ENCODE measurements at regions not wholly inside any gene's neighbourhood (a gene's known extent, or its start where the extent isn't known, plus 50 kb on each side); places are given as distances from the start of the nearest gene placed in this dataset.

GRCh38 chr12:115806000-115806399, 471.5 kb downstream of the MED13L start:
- Histone ChIP-seq H3K9ac (replicated peaks in 1 of 4; ENCODE audit: extremely low read depth in 1 of 4, low read depth in 3 of 4, low read length in 3 of 4) (no peak overlapping the region), H3K56ac (replicated peaks; ENCODE audit: insufficient read length, low read depth, low read length) (no peak overlapping the region), H3K9me3 (ENCODE audit: insufficient read depth in 2 of 2, low read depth in 1 of 2, low read length in 1 of 2) (no peaks in the 10 kb centered on the region), H2BK5ac (ENCODE audit: low read depth, low read length) (no peak overlapping the region), H3K4me3 (ENCODE audit: extremely low read depth in 1 of 4, insufficient read depth in 2 of 4, low read depth in 3 of 4, low read length in 4 of 4) (no peak overlapping the region), H3K23ac (ENCODE audit: insufficient read length) (no peak overlapping the region), H2BK120ac (replicated peaks; ENCODE audit: low read depth, low read length) (no peak overlapping the region), H4K5ac (ENCODE audit: insufficient read length, low read depth, low read length) (no peak overlapping the region), H3K23me2 (ENCODE audit: low read depth, low read length) (no peaks in the 10 kb centered on the region), H3K36me3 (ENCODE audit: control insufficient read depth in 2 of 4, insufficient read depth in 4 of 4, low read length in 3 of 4) (no peaks in the 10 kb centered on the region), H2BK20ac (ENCODE audit: low read length) (no peak overlapping the region), H4K91ac (replicated peaks; ENCODE audit: insufficient read length, low read length) (no peak overlapping the region), H3K79me2 (ENCODE audit: control insufficient read depth in 1 of 2, insufficient read depth in 2 of 2, low read length in 2 of 2) (no peaks in the 10 kb centered on the region), H3K27ac (ENCODE audit: low read depth, low read length) (no peak overlapping the region), H3K4me1 (replicated peaks in 1 of 4; ENCODE audit: control insufficient read depth in 3 of 4, insufficient read depth in 4 of 4, low read length in 3 of 4) (no peaks in the 10 kb centered on the region), H3K27me3 (replicated peaks in 1 of 4; ENCODE audit: control insufficient read depth in 3 of 4, extremely low read depth in 1 of 4, insufficient read depth in 3 of 4, low read length in 3 of 4) (no peaks in the 10 kb centered on the region), H4K20me1 (replicated peaks in 1 of 2; ENCODE audit: control insufficient read depth in 1 of 2, insufficient read depth in 2 of 2, low read length in 2 of 2) (no peaks in the 10 kb centered on the region), H2BK15ac (ENCODE audit: low read length) (no peak overlapping the region), H3K4me2 (ENCODE audit: insufficient read depth in 1 of 2, low read depth in 2 of 2, low read length in 2 of 2) (no peak overlapping the region), H2BK12ac (ENCODE audit: low read depth, low read length) (no peak overlapping the region), H3K18ac (ENCODE audit: extremely low read depth, low read length) (no peak overlapping the region), H2AK5ac (ENCODE audit: low read depth, low read length) (no peak overlapping the region), H4K8ac (ENCODE audit: extremely low read depth, insufficient read depth, low read length) (no peak overlapping the region), H3K79me1 (ENCODE audit: low read depth, low read length) (no peaks in the 10 kb centered on the region), H3K14ac (ENCODE audit: insufficient read length) (no peak overlapping the region), H2AFZ (ENCODE audit: low read length) (no peak overlapping the region), H3K4ac (replicated peaks; ENCODE audit: insufficient read length, low read depth, low read length) (no peak overlapping the region)
- no peak for DNase-seq (ENCODE audit: low read depth in 1 of 2, low spot score in 2 of 2)
- CTCF ChIA-PET (ENCODE audit: partially characterized antibody) = interaction anchor here (1.2 kb wide), 1 partner anchor 112 kb away, joined by 5 read pairs; no protein-coding TSS in a partner anchor
- no peak for FAIRE-seq
- 83% methylated on average over 3 of the region's 3 CpGs; no CpG with 5 or more reads in 1 of the 2 experiments for WGBS, 2 experiments (ENCODE audit: extremely low coverage in 1 of 2, insufficient coverage in 1 of 2, insufficient read length in 1 of 2, insufficient replicate concordance in 2 of 2, low coverage in 1 of 2, low lambda C conversion rate in 2 of 2, missing lambda C conversion rate in 1 of 2)
- TF ChIP-seq SIN3A (conservative IDR thresholded peaks at IDR 0.05 in 1 of 2, IDR thresholded peaks at IDR 0.05 in 1 of 2; ENCODE audit: low read depth in 1 of 2, low read length in 2 of 2) (no peak), SP4 (IDR thresholded peaks at IDR 0.05; ENCODE audit: low read length) (no peak), CBX8 (IDR thresholded peaks at IDR 0.05; ENCODE audit: borderline replicate concordance, low read depth, low read length) (no peak), PHF8 (conservative IDR thresholded peaks at IDR 0.05; ENCODE audit: low read depth, low read length) (no peak), MAFK (IDR thresholded peaks at IDR 0.05; ENCODE audit: low read depth, low read length) (no peak), MAX (IDR thresholded peaks at IDR 0.05) (no peak), SIX5 (IDR thresholded peaks at IDR 0.05; ENCODE audit: low read depth, low read length) (no peak), YY1 (IDR thresholded peaks at IDR 0.05; ENCODE audit: low read depth, low read length) (no peak), TBP (IDR thresholded peaks at IDR 0.05; ENCODE audit: low read depth, low read length) (no peak), POLR2A (IDR thresholded peaks at IDR 0.05; ENCODE audit: control extremely low read depth in 1 of 2, low read depth in 2 of 2, low read length in 2 of 2) (no peak), CEBPB (IDR thresholded peaks at IDR 0.05; ENCODE audit: low read depth, low read length) (no peak), RNF2 (IDR thresholded peaks at IDR 0.05; ENCODE audit: borderline replicate concordance, low read depth, low read length, missing control alignments, poor library complexity, severe bottlenecking) (no peak)
- POLR2A ChIA-PET (ENCODE audit: partially characterized antibody) = no interaction called here

Data from H1 (cell line).